PC-9 (cell line): ENCODE measurements at regions not wholly inside any gene's neighbourhood (a gene's known extent, or its start where the extent isn't known, plus 50 kb on each side); places are given as distances from the start of the nearest gene placed in this dataset.
A peak's percentile ranks its signal among the peaks of the same experiment; 100 is the strongest.
"Not testable (repeated sequence)": the region's sequence is repeated elsewhere in the genome, so short reads cannot be mapped to it uniquely, and the experiment has no call there.

Experiments
- BruUV-seq: library from RNA; stranded (reverse); fragments of 400-500 nt; replicated peaks from 2 replicates; lab custom pipeline; 2021; lab: Mats Ljungman, UMichigan
- CTCF ChIA-PET: fragments of 300-600 bp; sonication (Branson Sonifier 250); formaldehyde crosslinking; loops from one replicate; lab custom pipeline; 2022; ENCODE audit warnings: antibody characterized with exemption; lab: Charles Lee
- POLR2A ChIA-PET: fragments of 300-600 bp; sonication (Branson Sonifier 250); formaldehyde crosslinking; loops from one replicate; lab custom pipeline; 2022; ENCODE audit warnings: antibody characterized with exemption; ENCODE audit not compliant: unreplicated experiment; lab: Charles Lee
- DNase-seq, 2 experiments: peaks; one replicate each; pipeline versions ENCODE4 v3.0.0 to v3.0.0-alpha.2; 2015 to 2022; ENCODE audit warnings: mixed read lengths in 1 of 2
- H2AFZ ChIP-seq: fragments of 200-600 bp; sonication (generic); 2 replicates; pipeline ENCODE4 v1.8.1; 2017; ENCODE audit warnings: antibody characterized with exemption
- H3F3A ChIP-seq: fragments of 200-600 bp; sonication (generic); 2 replicates; pipeline ENCODE4 v1.8.1; 2017; ENCODE audit warnings: antibody characterized with exemption, mild to moderate bottlenecking, low read depth; ENCODE audit not compliant: insufficient read depth
- H3K27ac ChIP-seq: fragments of 200-600 bp; sonication (generic); 2 replicates; pipeline ENCODE4 v1.6.1; 2016; ENCODE audit warnings: mixed run types
- H3K27me3 ChIP-seq: fragments of 200-600 bp; sonication (generic); 2 replicates; pipeline ENCODE4 v1.6.1; 2016; ENCODE audit warnings: low read depth, mixed run types; ENCODE audit not compliant: insufficient read depth
- H3K36me3 ChIP-seq: fragments of 200-600 bp; sonication (generic); 2 replicates; pipeline ENCODE4 v1.6.1; 2016; ENCODE audit warnings: low read depth, mixed run types
- H3K4me1 ChIP-seq: fragments of 200-600 bp; sonication (generic); replicated peaks from 2 replicates; pipeline ENCODE4 v1.6.1; 2016; ENCODE audit warnings: mixed run types; ENCODE audit not compliant: insufficient read depth
- H3K4me2 ChIP-seq: fragments of 200-600 bp; sonication (generic); 2 replicates; pipeline ENCODE4 v1.6.1; 2017; ENCODE audit warnings: mixed run types
- H3K4me3 ChIP-seq: fragments of 200-600 bp; sonication (generic); 2 replicates; pipeline ENCODE4 v1.6.1; 2016; ENCODE audit warnings: mixed run types
- H3K79me2 ChIP-seq: fragments of 200-600 bp; sonication (generic); 2 replicates; pipeline ENCODE4 v1.6.1; 2017; ENCODE audit warnings: low read depth, mixed run types
- H3K9me2 ChIP-seq: fragments of 200-600 bp; sonication (generic); 2 replicates; pipeline ENCODE4 v1.8.1; 2017; ENCODE audit warnings: mild to moderate bottlenecking; ENCODE audit not compliant: insufficient read depth
- H3K9me3 ChIP-seq: fragments of 200-600 bp; sonication (generic); 2 replicates; pipeline ENCODE4 v1.8.1; 2016; ENCODE audit warnings: low read depth; ENCODE audit not compliant: insufficient read depth
- H4K20me1 ChIP-seq: fragments of 200-600 bp; sonication (generic); 2 replicates; pipeline ENCODE4 v1.8.1; 2017; ENCODE audit not compliant: insufficient read depth
- CTCF ChIP-seq: fragments of 200-600 bp; sonication (generic); conservative IDR thresholded peaks from 2 replicates; pipeline ENCODE4 v1.6.1; 2017; ENCODE audit warnings: mixed run types, antibody characterized with exemption, mild to moderate bottlenecking, moderate library complexity
- EZH2 ChIP-seq: fragments of 200-600 bp; sonication (generic); IDR thresholded peaks from 2 replicates; pipeline ENCODE4 v1.8.0; 2017; ENCODE audit warnings: antibody characterized with exemption, low read depth
- intact Hi-C: fragments of 100-400 bp; cut with micrococcal nuclease; formaldehyde crosslinking; loops from one replicate; pipeline ENCODE4 v1.10.0; 2022; ENCODE audit not compliant: unreplicated experiment

DNA sequence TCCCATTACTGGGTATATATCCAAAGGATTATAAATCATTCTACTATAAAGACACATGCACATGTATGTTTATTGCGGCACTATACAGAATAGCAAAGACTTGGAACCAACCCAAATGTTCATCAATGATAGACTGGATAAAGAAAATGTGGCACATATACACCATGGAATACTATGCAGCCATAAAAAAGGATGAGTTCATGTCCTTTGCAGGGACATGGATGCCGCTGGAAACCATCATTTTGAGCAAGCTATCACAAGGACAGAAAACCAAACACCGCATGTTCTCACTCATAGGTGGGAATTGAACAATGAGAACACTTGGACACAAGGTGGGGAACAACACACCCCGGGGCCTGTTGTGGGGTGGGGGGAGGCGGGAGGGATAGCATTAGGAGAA, 57.0 kb upstream of the NEUROD1 start:
- intact Hi-C loops: not testable (repeated sequence)

GRCh38 chr2:181738074-181738473, 57.8 kb upstream of the NEUROD1 start:
- intact Hi-C loops: no loop called here

More for the DNA sequence above, 57.0 kb upstream of the NEUROD1 start:
- H3K27ac ChIP-seq, H3F3A ChIP-seq, DNase-seq, H3K27me3 ChIP-seq, H3K79me2 ChIP-seq, H3K4me1 ChIP-seq, H3K4me3 ChIP-seq, POLR2A ChIA-PET, H4K20me1 ChIP-seq, BruUV-seq, H3K4me2 ChIP-seq, H3K9me3 ChIP-seq, H3K9me2 ChIP-seq, H2AFZ ChIP-seq, H3K36me3 ChIP-seq: not testable (repeated sequence)
- CTCF ChIA-PET: interaction anchor here (0.6 kb wide), 1 partner anchor 1611 kb away, joined by 3 read pairs; no protein-coding TSS in a partner anchor

DNA sequence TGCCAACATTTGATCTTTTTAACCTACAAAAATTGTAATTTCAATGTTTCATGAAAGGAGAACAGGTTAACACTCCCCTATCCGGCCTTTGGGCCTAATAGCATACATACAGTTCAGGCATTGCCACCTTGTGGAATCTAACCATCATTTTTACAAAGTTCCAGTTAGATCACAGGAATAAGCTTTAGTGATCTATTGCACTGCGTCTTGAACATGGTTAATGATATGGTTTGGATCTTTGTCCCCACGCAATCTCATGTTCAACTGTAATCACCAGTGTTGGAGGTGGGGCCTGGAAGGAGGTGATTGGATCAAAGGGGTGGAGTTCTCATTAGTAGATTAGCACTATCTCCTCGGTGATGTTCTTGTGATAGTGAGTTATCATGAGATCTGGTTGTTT, 58.2 kb upstream of the NEUROD1 start:
- Histone ChIP-seq H3K9me2 (no peaks in the 10 kb centered on the region), H3K27ac (no peak overlapping the region), H3K9me3 (no peaks in the 10 kb centered on the region), H2AFZ (no peak overlapping the region), H3K4me3 (no peak overlapping the region), H3K27me3 (no peaks in the 10 kb centered on the region), H3K79me2 (no peaks in the 10 kb centered on the region), H4K20me1 (no peaks in the 10 kb centered on the region), H3F3A (0 out of 2 replicates have a peak, but pooled peaks cover 3% of the 10 kb centered on the region), H3K4me2 (no peak overlapping the region), H3K4me1 (peaks cover 7% of the 10 kb centered on the region), H3K36me3 (no peaks in the 10 kb centered on the region)
- POLR2A ChIA-PET: interaction anchor here (0.6 kb wide), 1 partner anchor 283 kb away, joined by 8 read pairs; no protein-coding TSS in a partner anchor
- CTCF ChIA-PET: interaction anchor here (0.6 to 1.0 kb wide), 2 partner anchors 282 to 327 kb away, joined by 3 read pairs; no protein-coding TSS in a partner anchor
- TF ChIP-seq CTCF (no peak), EZH2 (no peak)
- DNase-seq: no peak
- no TSS peak for BruUV-seq
- intact Hi-C loops: no loop called here

More at GRCh38 chr2:181738074-181738473, 57.8 kb upstream of the NEUROD1 start:
- Histone ChIP-seq H3K27ac (no peak overlapping the region), H2AFZ (no peak overlapping the region), H3K79me2 (no peaks in the 10 kb centered on the region), H3F3A (0 out of 2 replicates have a peak, but pooled peaks cover under 1% of the 10 kb centered on the region), H4K20me1 (no peaks in the 10 kb centered on the region), H3K9me2 (no peaks in the 10 kb centered on the region), H3K9me3 (no peaks in the 10 kb centered on the region), H3K4me2 (no peak overlapping the region), H3K36me3 (no peaks in the 10 kb centered on the region), H3K4me3 (no peak overlapping the region), H3K4me1 (peaks cover 2% of the 10 kb centered on the region), H3K27me3 (no peaks in the 10 kb centered on the region)
- TF ChIP-seq EZH2 (no peak), CTCF (peak; percentile 59)
- no TSS peak for BruUV-seq
- ChIA-PET CTCF (interaction anchor here (0.6 to 1.0 kb wide), 2 partner anchors 282 to 327 kb away, joined by 3 read pairs; no protein-coding TSS in a partner anchor), POLR2A (interaction anchor here (0.6 kb wide), 1 partner anchor 283 kb away, joined by 8 read pairs; no protein-coding TSS in a partner anchor)
- DNase-seq: no peak
